ENCODE measurements at regions not wholly inside any gene's neighbourhood (a gene's known extent, or its start where the extent isn't known, plus 50 kb on each side); places are given as distances from the start of the nearest gene placed in this dataset.

- H3K36me3 ChIP-seq (ENCODE audit: control insufficient read depth in 2 of 2, insufficient read depth in 2 of 2, low read length in 2 of 2) = no peaks in the 10 kb centered on the region
- H3K9me3 ChIP-seq (ENCODE audit: control insufficient read depth in 2 of 2, low read length in 2 of 2) = no peaks in the 10 kb centered on the region
- H3K27me3 ChIP-seq (ENCODE audit: control insufficient read depth in 1 of 2, insufficient read depth in 2 of 2, low read length in 2 of 2) = no peaks in the 10 kb centered on the region
- no peaks in the 10 kb centered on the region for H3K4me1 ChIP-seq (ENCODE audit: control insufficient read depth, insufficient read depth, low read length)
- H3K9ac ChIP-seq (ENCODE audit: low read length in 2 of 2) = no peak overlapping the region
- H3K27ac ChIP-seq (ENCODE audit: low read length) = no peak overlapping the region
- no peak overlapping the region for H3K4me3 ChIP-seq (ENCODE audit: low read length in 2 of 2)
Measured at GRCh38 chr2:133624551-133624950, 56.3 kb upstream of the NCKAP5 start.

GRCh38 chr2:133627741-133628140 is 59.5 kb upstream of the NCKAP5 start:
- Histone ChIP-seq H3K36me3 (ENCODE audit: control insufficient read depth in 2 of 2, insufficient read depth in 2 of 2, low read length in 2 of 2) (no peaks in the 10 kb centered on the region), H3K27me3 (ENCODE audit: control insufficient read depth in 1 of 2, insufficient read depth in 2 of 2, low read length in 2 of 2) (no peaks in the 10 kb centered on the region), H3K9me3 (ENCODE audit: control insufficient read depth in 2 of 2, low read length in 2 of 2) (no peaks in the 10 kb centered on the region), H3K4me3 (ENCODE audit: low read length in 2 of 2) (no peak overlapping the region), H3K27ac (ENCODE audit: low read length) (no peak overlapping the region), H3K4me1 (ENCODE audit: control insufficient read depth, insufficient read depth, low read length) (no peaks in the 10 kb centered on the region), H3K9ac (ENCODE audit: low read length in 2 of 2) (no peak overlapping the region)

- Histone ChIP-seq H3K27ac (ENCODE audit: low read length) (no peak overlapping the region), H3K9me3 (ENCODE audit: control insufficient read depth in 2 of 2, low read length in 2 of 2) (no peaks in the 10 kb centered on the region), H3K4me3 (ENCODE audit: low read length in 2 of 2) (no peak overlapping the region), H3K4me1 (ENCODE audit: control insufficient read depth, insufficient read depth, low read length) (no peaks in the 10 kb centered on the region), H3K27me3 (ENCODE audit: control insufficient read depth in 1 of 2, insufficient read depth in 2 of 2, low read length in 2 of 2) (no peaks in the 10 kb centered on the region), H3K9ac (ENCODE audit: low read length in 2 of 2) (no peak overlapping the region), H3K36me3 (ENCODE audit: control insufficient read depth in 2 of 2, insufficient read depth in 2 of 2, low read length in 2 of 2) (no peaks in the 10 kb centered on the region)
Measured at GRCh38 chr2:133633309-133633708, 65.0 kb upstream of the NCKAP5 start.

GRCh38 chr2:133633881-133634409 is 65.7 kb upstream of the NCKAP5 start:
- H3K27ac ChIP-seq (ENCODE audit: low read length) = no peak overlapping the region
- H3K4me3 ChIP-seq (ENCODE audit: low read length in 2 of 2) = peak overlapping the region in 1 of 2 donors; percentile 38

GRCh38 chr2:133635131-133635530 is 66.9 kb upstream of the NCKAP5 start:
- Histone ChIP-seq H3K9me3 (ENCODE audit: control insufficient read depth in 2 of 2, low read length in 2 of 2) (no peaks in the 10 kb centered on the region), H3K4me1 (ENCODE audit: control insufficient read depth, insufficient read depth, low read length) (no peaks in the 10 kb centered on the region), H3K27ac (ENCODE audit: low read length) (no peak overlapping the region), H3K9ac (ENCODE audit: low read length in 2 of 2) (no peak overlapping the region), H3K36me3 (ENCODE audit: control insufficient read depth in 2 of 2, insufficient read depth in 2 of 2, low read length in 2 of 2) (no peaks in the 10 kb centered on the region), H3K27me3 (ENCODE audit: control insufficient read depth in 1 of 2, insufficient read depth in 2 of 2, low read length in 2 of 2) (no peaks in the 10 kb centered on the region), H3K4me3 (ENCODE audit: low read length in 2 of 2) (no peak overlapping the region)

More at GRCh38 chr2:133633881-133634409, 65.7 kb upstream of the NCKAP5 start:
- Histone ChIP-seq H3K36me3 (ENCODE audit: control insufficient read depth in 2 of 2, insufficient read depth in 2 of 2, low read length in 2 of 2) (no peaks in the 10 kb centered on the region), H3K27me3 (ENCODE audit: control insufficient read depth in 1 of 2, insufficient read depth in 2 of 2, low read length in 2 of 2) (no peaks in the 10 kb centered on the region), H3K4me1 (ENCODE audit: control insufficient read depth, insufficient read depth, low read length) (no peaks in the 10 kb centered on the region), H3K9ac (ENCODE audit: low read length in 2 of 2) (no peak overlapping the region), H3K9me3 (ENCODE audit: control insufficient read depth in 2 of 2, low read length in 2 of 2) (no peaks in the 10 kb centered on the region)

- no peak overlapping the region for H3K4me3 ChIP-seq (ENCODE audit: low read length in 2 of 2)
- no peaks in the 10 kb centered on the region for H3K36me3 ChIP-seq (ENCODE audit: control insufficient read depth in 2 of 2, insufficient read depth in 2 of 2, low read length in 2 of 2)
- H3K27ac ChIP-seq (ENCODE audit: low read length) = no peak overlapping the region
- no peaks in the 10 kb centered on the region for H3K9me3 ChIP-seq (ENCODE audit: control insufficient read depth in 2 of 2, low read length in 2 of 2)
- H3K27me3 ChIP-seq (ENCODE audit: control insufficient read depth in 1 of 2, insufficient read depth in 2 of 2, low read length in 2 of 2) = no peaks in the 10 kb centered on the region
- no peak overlapping the region for H3K9ac ChIP-seq (ENCODE audit: low read length in 2 of 2)
- H3K4me1 ChIP-seq (ENCODE audit: control insufficient read depth, insufficient read depth, low read length) = no peaks in the 10 kb centered on the region
Measured at GRCh38 chr2:133636287-133636686, 68.0 kb upstream of the NCKAP5 start.

GRCh38 chr2:133640103-133640502 is 71.8 kb upstream of the NCKAP5 start:
- Histone ChIP-seq H3K9me3 (ENCODE audit: control insufficient read depth in 2 of 2, low read length in 2 of 2) (no peaks in the 10 kb centered on the region), H3K36me3 (ENCODE audit: control insufficient read depth in 2 of 2, insufficient read depth in 2 of 2, low read length in 2 of 2) (no peaks in the 10 kb centered on the region), H3K27ac (ENCODE audit: low read length) (no peak overlapping the region), H3K4me3 (ENCODE audit: low read length in 2 of 2) (no peak overlapping the region), H3K9ac (ENCODE audit: low read length in 2 of 2) (no peak overlapping the region), H3K4me1 (ENCODE audit: control insufficient read depth, insufficient read depth, low read length) (no peaks in the 10 kb centered on the region), H3K27me3 (ENCODE audit: control insufficient read depth in 1 of 2, insufficient read depth in 2 of 2, low read length in 2 of 2) (no peaks in the 10 kb centered on the region)

- H3K27me3 ChIP-seq (ENCODE audit: control insufficient read depth in 1 of 2, insufficient read depth in 2 of 2, low read length in 2 of 2) = no peaks in the 10 kb centered on the region
- no peaks in the 10 kb centered on the region for H3K36me3 ChIP-seq (ENCODE audit: control insufficient read depth in 2 of 2, insufficient read depth in 2 of 2, low read length in 2 of 2)
- no peak overlapping the region for H3K4me3 ChIP-seq (ENCODE audit: low read length in 2 of 2)
- H3K4me1 ChIP-seq (ENCODE audit: control insufficient read depth, insufficient read depth, low read length) = no peaks in the 10 kb centered on the region
- no peaks in the 10 kb centered on the region for H3K9me3 ChIP-seq (ENCODE audit: control insufficient read depth in 2 of 2, low read length in 2 of 2)
- H3K9ac ChIP-seq (ENCODE audit: low read length in 2 of 2) = no peak overlapping the region
- H3K27ac ChIP-seq (ENCODE audit: low read length) = no peak overlapping the region
Measured at GRCh38 chr2:133641497-133641896, 73.2 kb upstream of the NCKAP5 start.

- Histone ChIP-seq H3K27me3 (ENCODE audit: control insufficient read depth in 1 of 2, insufficient read depth in 2 of 2, low read length in 2 of 2) (no peaks in the 10 kb centered on the region), H3K9ac (ENCODE audit: low read length in 2 of 2) (no peak overlapping the region), H3K9me3 (ENCODE audit: control insufficient read depth in 2 of 2, low read length in 2 of 2) (no peaks in the 10 kb centered on the region), H3K27ac (ENCODE audit: low read length) (no peak overlapping the region), H3K4me1 (ENCODE audit: control insufficient read depth, insufficient read depth, low read length) (no peaks in the 10 kb centered on the region), H3K4me3 (ENCODE audit: low read length in 2 of 2) (no peak overlapping the region), H3K36me3 (ENCODE audit: control insufficient read depth in 2 of 2, insufficient read depth in 2 of 2, low read length in 2 of 2) (no peaks in the 10 kb centered on the region)
Measured at GRCh38 chr2:133641942-133642725, 73.9 kb upstream of the NCKAP5 start.

GRCh38 chr2:133642791-133643191 is 74.5 kb upstream of the NCKAP5 start:
- H3K27ac ChIP-seq (ENCODE audit: low read length) = no peak overlapping the region

GRCh38 chr2:133643863-133644262 is 75.6 kb upstream of the NCKAP5 start:
- Histone ChIP-seq H3K4me1 (ENCODE audit: control insufficient read depth, insufficient read depth, low read length) (no peaks in the 10 kb centered on the region), H3K4me3 (ENCODE audit: low read length in 2 of 2) (no peak overlapping the region), H3K36me3 (ENCODE audit: control insufficient read depth in 2 of 2, insufficient read depth in 2 of 2, low read length in 2 of 2) (no peaks in the 10 kb centered on the region), H3K9me3 (ENCODE audit: control insufficient read depth in 2 of 2, low read length in 2 of 2) (no peaks in the 10 kb centered on the region), H3K27me3 (ENCODE audit: control insufficient read depth in 1 of 2, insufficient read depth in 2 of 2, low read length in 2 of 2) (no peaks in the 10 kb centered on the region), H3K27ac (ENCODE audit: low read length) (no peak overlapping the region), H3K9ac (ENCODE audit: low read length in 2 of 2) (no peak overlapping the region)

More at GRCh38 chr2:133642791-133643191, 74.5 kb upstream of the NCKAP5 start:
- Histone ChIP-seq H3K36me3 (ENCODE audit: control insufficient read depth in 2 of 2, insufficient read depth in 2 of 2, low read length in 2 of 2) (no peaks in the 10 kb centered on the region), H3K9ac (ENCODE audit: low read length in 2 of 2) (no peak overlapping the region), H3K4me1 (ENCODE audit: control insufficient read depth, insufficient read depth, low read length) (no peaks in the 10 kb centered on the region), H3K9me3 (ENCODE audit: control insufficient read depth in 2 of 2, low read length in 2 of 2) (no peaks in the 10 kb centered on the region), H3K27me3 (ENCODE audit: control insufficient read depth in 1 of 2, insufficient read depth in 2 of 2, low read length in 2 of 2) (no peaks in the 10 kb centered on the region), H3K4me3 (ENCODE audit: low read length in 2 of 2) (no peak overlapping the region)
